Endodermal cell (in vitro differentiated cells): ENCODE measurements at regions not wholly inside any gene's neighbourhood (a gene's known extent, or its start where the extent isn't known, plus 50 kb on each side); places are given as distances from the start of the nearest gene placed in this dataset.

Source experiments
- DNase-seq: peaks from one replicate; pipeline ENCODE4 v3.0.0-alpha.2; 2017
- H3K27ac ChIP-seq: 2 replicates; pipeline ENCODE4 v1.5.1; 2013; ENCODE audit warnings: mild to moderate bottlenecking, low read depth, low read length, moderate library complexity
- H3K27me3 ChIP-seq: 2 replicates; pipeline ENCODE4 v1.6.1; 2013; ENCODE audit warnings: mild to moderate bottlenecking, low read length, moderate library complexity; ENCODE audit not compliant: insufficient read depth, control insufficient read depth, poor library complexity, severe bottlenecking
- H3K36me3 ChIP-seq: 2 replicates; pipeline ENCODE4 v1.7.0; 2013; ENCODE audit warnings: mild to moderate bottlenecking, low read length, moderate library complexity; ENCODE audit not compliant: control insufficient read depth, insufficient read depth
- H3K4me1 ChIP-seq: one replicate; pipeline ENCODE4 v1.7.0; 2013; ENCODE audit warnings: low read length; ENCODE audit not compliant: control insufficient read depth, insufficient read depth
- H3K4me3 ChIP-seq: 2 replicates; pipeline ENCODE4 v1.5.1; 2013; ENCODE audit warnings: mild to moderate bottlenecking, low read length, moderate library complexity
- H3K9ac ChIP-seq: 2 replicates; pipeline ENCODE4 v1.6.1; 2013; ENCODE audit warnings: mild to moderate bottlenecking, low read length, moderate library complexity; ENCODE audit not compliant: poor library complexity, severe bottlenecking; ENCODE audit errors: extremely low read depth
- H3K9me3 ChIP-seq: 2 replicates; pipeline ENCODE4 v1.6.1; 2013; ENCODE audit warnings: mild to moderate bottlenecking, low read length, moderate library complexity; ENCODE audit not compliant: control insufficient read depth
- H3K27ac Mint-ChIP-seq: 2 replicates; pipeline ENCODE4 v1.8.0; 2020; ENCODE audit warnings: mixed read lengths
- H3K27me3 Mint-ChIP-seq: 2 replicates; pipeline ENCODE4 v1.8.0; 2021; ENCODE audit warnings: mild to moderate bottlenecking, mixed read lengths; ENCODE audit not compliant: insufficient read depth
- H3K36me3 Mint-ChIP-seq: 2 replicates; pipeline ENCODE4 v1.8.0; 2020; ENCODE audit warnings: low read depth, mixed read lengths
- H3K4me1 Mint-ChIP-seq: 2 replicates; pipeline ENCODE4 v1.8.0; 2020; ENCODE audit warnings: mixed read lengths
- H3K4me3 Mint-ChIP-seq: 2 replicates; pipeline ENCODE4 v1.8.0; 2020; ENCODE audit warnings: mild to moderate bottlenecking, moderate library complexity, mixed read lengths
- H3K9me3 Mint-ChIP-seq: 2 replicates; pipeline ENCODE4 v1.8.0; 2020; ENCODE audit warnings: mild to moderate bottlenecking, mixed read lengths
- CTCF ChIP-seq: fragments of 200-600 bp; sonication (generic); conservative IDR thresholded peaks from 2 replicates; pipeline ENCODE4 v1.5.0; 2021; ENCODE audit warnings: antibody characterized with exemption, mild to moderate bottlenecking
- WGBS, 2 experiments: methylation state at CpG; one replicate each; pipeline versions ENCODE4 v1.1.5 to v1.1.7; 2013; ENCODE audit warnings: missing lambda C conversion rate in 2 of 2, mixed read lengths in 1 of 2; ENCODE audit not compliant: insufficient coverage in 1 of 2, insufficient read length in 1 of 2; 5-methylcytosine and 5-hydroxymethylcytosine counted together

GRCh38 chr9:129435988-129436717 lies 184.7 kb downstream of the C9orf50 start:
- H3K36me3 Mint-ChIP-seq: no peaks in the 10 kb centered on the region
- H3K9me3 Mint-ChIP-seq: peaks cover 4% of the 10 kb centered on the region
- peak; percentile 64 for DNase-seq
- H3K4me3 ChIP-seq: peak overlapping the region; percentile 77
- WGBS, 2 experiments: 44 to 66% methylated on average over 15 to 30 of the region's 30 CpGs
- H3K9me3 ChIP-seq: no peaks in the 10 kb centered on the region
- peaks cover 33% of the 10 kb centered on the region for H3K4me1 Mint-ChIP-seq
- no peaks in the 10 kb centered on the region for H3K4me1 ChIP-seq
- no peak overlapping the region for H3K9ac ChIP-seq
- H3K27me3 Mint-ChIP-seq: peaks cover 88% of the 10 kb centered on the region
- H3K27me3 ChIP-seq: peaks cover 34% of the 10 kb centered on the region
- no peaks in the 10 kb centered on the region for H3K36me3 ChIP-seq
- H3K27ac Mint-ChIP-seq: no peak overlapping the region
- TF ChIP-seq CTCF: no peak
- H3K4me3 Mint-ChIP-seq: peak overlapping the region; percentile 51
- H3K27ac ChIP-seq: no peak overlapping the region

GRCh38 chr9:129435291-129435690 lies 185.6 kb downstream of the C9orf50 start:
- H3K4me3 ChIP-seq: no peak overlapping the region
- no peak for DNase-seq
- 91 to 92% methylated on average over 11 to 12 of the region's 12 CpGs for WGBS, 2 experiments
- Mint-ChIP-seq H3K27ac (no peak overlapping the region), H3K9me3 (peaks cover 4% of the 10 kb centered on the region), H3K27me3 (peaks cover 80% of the 10 kb centered on the region), H3K4me1 (peaks cover 29% of the 10 kb centered on the region), H3K4me3 (no peak overlapping the region), H3K36me3 (no peaks in the 10 kb centered on the region)
- H3K9me3 ChIP-seq: no peaks in the 10 kb centered on the region
- no peaks in the 10 kb centered on the region for H3K4me1 ChIP-seq
- H3K9ac ChIP-seq: no peak overlapping the region
- peaks cover 34% of the 10 kb centered on the region for H3K27me3 ChIP-seq
- H3K27ac ChIP-seq: no peak overlapping the region
- TF ChIP-seq CTCF: no peak
- no peaks in the 10 kb centered on the region for H3K36me3 ChIP-seq

GRCh38 chr9:129434187-129434586 lies 186.7 kb downstream of the C9orf50 start:
- H3K36me3 Mint-ChIP-seq: no peaks in the 10 kb centered on the region
- peaks cover 70% of the 10 kb centered on the region for H3K27me3 Mint-ChIP-seq
- no peak overlapping the region for H3K9ac ChIP-seq
- H3K27ac ChIP-seq: no peak overlapping the region
- peaks cover 1% of the 10 kb centered on the region for H3K9me3 Mint-ChIP-seq
- no peak overlapping the region for H3K4me3 ChIP-seq
- H3K27ac Mint-ChIP-seq: no peak overlapping the region
- TF ChIP-seq CTCF: no peak
- no peaks in the 10 kb centered on the region for H3K4me1 ChIP-seq
- DNase-seq: no peak
- no peak overlapping the region for H3K4me3 Mint-ChIP-seq
- no peaks in the 10 kb centered on the region for H3K36me3 ChIP-seq
- 63 to 71% methylated on average over 2 of the region's 2 CpGs for WGBS, 2 experiments
- no peaks in the 10 kb centered on the region for H3K9me3 ChIP-seq
- peaks cover 29% of the 10 kb centered on the region for H3K4me1 Mint-ChIP-seq
- H3K27me3 ChIP-seq: peaks cover 30% of the 10 kb centered on the region
